WI38 (cell line): ENCODE measurements at regions not wholly inside any gene's neighbourhood (a gene's known extent, or its start where the extent isn't known, plus 50 kb on each side); places are given as distances from the start of the nearest gene placed in this dataset.

Experiments used
- H3K4me3 ChIP-seq: 2 replicates; pipeline ENCODE4 v1.5.1; 2011; ENCODE audit warnings: low read depth, mild to moderate bottlenecking, control low read depth, low read length
- TF ChIP-seq, protein P1 (sequence below): IDR thresholded peaks from 2 replicates; pipeline ENCODE4 v1.5.1; 2012; ENCODE audit warnings: low read depth, mild to moderate bottlenecking, control low read depth, low read length

DNA sequence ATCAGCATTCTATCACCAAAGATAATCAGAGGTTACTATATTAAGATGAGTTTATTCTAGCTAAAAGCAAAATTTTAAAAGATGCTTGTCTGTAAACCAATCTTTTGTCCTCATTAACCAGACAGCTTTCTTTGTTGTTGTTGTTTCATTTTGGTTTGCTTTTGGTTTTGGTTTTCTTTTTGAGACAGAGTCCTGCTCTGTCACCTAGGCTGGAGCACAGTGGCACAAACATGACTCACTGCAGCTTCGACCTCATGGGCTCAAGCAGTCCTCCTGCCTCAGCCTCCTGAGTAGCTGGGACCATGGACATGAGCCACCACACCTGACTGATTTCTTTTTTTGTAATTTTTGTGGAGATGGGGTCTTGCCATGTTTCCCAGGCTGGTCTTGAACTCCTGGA is 102.9 kb downstream of the COX18 start:
- TF ChIP-seq, protein P1, sequence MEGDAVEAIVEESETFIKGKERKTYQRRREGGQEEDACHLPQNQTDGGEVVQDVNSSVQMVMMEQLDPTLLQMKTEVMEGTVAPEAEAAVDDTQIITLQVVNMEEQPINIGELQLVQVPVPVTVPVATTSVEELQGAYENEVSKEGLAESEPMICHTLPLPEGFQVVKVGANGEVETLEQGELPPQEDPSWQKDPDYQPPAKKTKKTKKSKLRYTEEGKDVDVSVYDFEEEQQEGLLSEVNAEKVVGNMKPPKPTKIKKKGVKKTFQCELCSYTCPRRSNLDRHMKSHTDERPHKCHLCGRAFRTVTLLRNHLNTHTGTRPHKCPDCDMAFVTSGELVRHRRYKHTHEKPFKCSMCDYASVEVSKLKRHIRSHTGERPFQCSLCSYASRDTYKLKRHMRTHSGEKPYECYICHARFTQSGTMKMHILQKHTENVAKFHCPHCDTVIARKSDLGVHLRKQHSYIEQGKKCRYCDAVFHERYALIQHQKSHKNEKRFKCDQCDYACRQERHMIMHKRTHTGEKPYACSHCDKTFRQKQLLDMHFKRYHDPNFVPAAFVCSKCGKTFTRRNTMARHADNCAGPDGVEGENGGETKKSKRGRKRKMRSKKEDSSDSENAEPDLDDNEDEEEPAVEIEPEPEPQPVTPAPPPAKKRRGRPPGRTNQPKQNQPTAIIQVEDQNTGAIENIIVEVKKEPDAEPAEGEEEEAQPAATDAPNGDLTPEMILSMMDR, result no peak
- no peak overlapping the region for H3K4me3 ChIP-seq

DNA sequence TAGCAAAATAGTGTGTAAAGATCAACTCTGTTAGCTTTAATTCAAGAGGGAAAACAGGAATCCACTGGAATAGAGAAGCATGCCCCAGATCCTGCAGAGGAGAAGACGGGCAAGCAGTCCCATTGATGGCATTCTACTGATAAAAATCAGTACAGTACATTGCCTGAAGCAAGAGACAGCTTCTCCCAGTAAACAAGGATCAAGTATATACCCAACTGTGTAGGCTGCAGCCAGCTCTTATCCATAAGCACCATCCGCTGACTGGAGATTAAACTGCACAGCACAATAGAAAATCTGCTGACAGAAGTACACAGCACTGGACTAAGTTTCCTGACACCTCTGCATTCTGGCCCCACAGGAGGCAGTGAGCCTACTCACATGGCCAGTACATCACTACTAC is 110.1 kb downstream of the COX18 start:
- no peak overlapping the region for H3K4me3 ChIP-seq
- TF ChIP-seq, protein P1, result no peak

- TF ChIP-seq, protein P1, result no peak
These were observed 114.7 kb downstream of the COX18 start for GRCh38 chr4:72954811-72955210.

DNA sequence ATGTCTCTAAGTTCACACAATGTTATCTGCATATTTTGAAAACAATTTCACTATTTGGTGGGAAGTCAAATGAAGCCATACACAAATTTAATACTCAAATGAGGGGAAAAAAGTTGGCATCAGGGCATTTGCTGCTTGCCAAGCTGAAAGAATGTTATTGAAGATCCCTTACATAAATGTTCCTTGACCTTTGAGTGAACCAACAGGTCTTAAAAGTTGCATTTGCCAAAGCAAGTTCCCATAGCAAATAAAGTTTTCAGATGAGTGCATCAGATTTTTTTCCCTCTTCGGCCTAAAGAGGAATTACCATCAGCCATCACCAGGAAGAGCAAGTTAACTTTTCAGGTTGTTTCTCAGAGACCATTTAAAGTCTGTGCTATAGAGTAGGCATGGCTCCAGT is 115.9 kb downstream of the COX18 start:
- H3K4me3 ChIP-seq, result no peak overlapping the region
- TF ChIP-seq, protein P1, result no peak

More at GRCh38 chr4:72954811-72955210, 114.7 kb downstream of the COX18 start:
- no peak overlapping the region for H3K4me3 ChIP-seq

DNA sequence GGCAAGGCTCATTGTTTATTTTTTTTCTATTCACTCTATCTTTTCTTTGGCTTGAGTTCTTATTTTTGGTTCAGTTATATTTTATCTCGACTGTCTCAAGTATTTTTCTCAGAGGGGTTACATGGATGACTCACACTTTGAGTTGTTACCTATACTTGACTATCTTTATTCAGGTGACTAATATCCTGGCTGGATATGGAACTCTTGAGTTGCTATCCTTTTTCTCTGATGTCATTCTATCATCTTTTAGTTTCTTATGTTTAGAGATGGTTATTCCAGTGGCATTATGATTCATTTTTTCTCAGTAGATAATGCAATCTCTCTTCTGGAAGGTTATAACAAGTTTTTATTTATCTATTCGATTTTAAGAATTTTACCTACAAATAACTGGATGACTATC is 117.9 kb downstream of the COX18 start:
- TF ChIP-seq, protein P1, result no peak
- H3K4me3 ChIP-seq, result no peak overlapping the region

- no peak overlapping the region for H3K4me3 ChIP-seq
- TF ChIP-seq, protein P1, result 0 out of 2 replicates have a peak, but pooled peaks have one; percentile 29
These were observed 118.4 kb downstream of the COX18 start for GRCh38 chr4:72951147-72951546.

DNA sequence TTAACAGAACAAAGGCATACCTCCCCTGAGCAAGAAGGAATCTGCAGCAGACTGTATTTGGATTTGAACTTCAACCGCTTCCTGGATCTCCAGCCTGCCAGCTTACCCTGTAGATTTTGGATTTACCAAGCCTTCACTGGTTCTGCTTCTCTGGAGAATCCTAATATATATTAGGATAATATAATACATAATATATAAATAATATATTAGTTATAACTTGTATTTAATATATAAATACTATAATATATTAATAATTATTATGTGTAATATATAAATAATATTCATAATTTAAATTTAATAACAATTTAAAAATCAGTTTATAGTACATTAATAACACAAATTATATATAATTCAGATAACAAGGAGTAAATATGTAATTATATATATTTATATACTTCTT is 121.4 kb downstream of the COX18 start:
- no peak overlapping the region for H3K4me3 ChIP-seq
- TF ChIP-seq, protein P1, result no peak
